ENCODE measurements at regions not wholly inside any gene's neighbourhood (a gene's known extent, or its start where the extent isn't known, plus 50 kb on each side); places are given as distances from the start of the nearest gene placed in this dataset.

GRCh38 chr6:22356362-22356940, 59.6 kb upstream of the PRL start:
- Histone ChIP-seq H3K9me3 (peaks cover 0 to 6% (median 0%) of the 10 kb centered on the region in 12 donors), H3K4me3 (no peak overlapping the region), H3K36me3 (no peaks in the 10 kb centered on the region), H3K4me1 (no peaks in the 10 kb centered on the region), H3K27me3 (no peaks in the 10 kb centered on the region), H3K27ac (no peak overlapping the region)
- no peak for TF ChIP-seq CTCF (IDR thresholded peaks at IDR 0.05)
- TF ChIP-seq POLR2A (IDR thresholded peaks at IDR 0.05) = no peak
- WGBS, 4 donors = 75 to 99% (median 90%) methylated on average over 16 to 28 of the region's 28 CpGs
- ATAC-seq (no peak), DNase-seq (no peak)
- intact Hi-C loops (cut with DNase I) = no loop called here

- H3K9me3 ChIP-seq = peaks cover 0 to 7% (median 0%) of the 10 kb centered on the region in 12 donors
- H3K36me3 ChIP-seq = no peaks in the 10 kb centered on the region
- no peak overlapping the region for H3K27ac ChIP-seq
- intact Hi-C loops (cut with DNase I) = no loop called here
- DNase-seq = no peak
- peaks cover 0 to 4% (median under 1%) of the 10 kb centered on the region in 12 donors for H3K4me1 ChIP-seq
- H3K4me3 ChIP-seq = no peak overlapping the region
- no peaks in the 10 kb centered on the region for H3K27me3 ChIP-seq
- TF ChIP-seq POLR2A (IDR thresholded peaks at IDR 0.05) (no peak), CTCF (IDR thresholded peaks at IDR 0.05) (no peak)
- ATAC-seq = no peak
Measured at GRCh38 chr6:22357724-22358189, 60.9 kb upstream of the PRL start.

GRCh38 chr6:22361576-22361975, 64.7 kb upstream of the PRL start:
- H3K27me3 ChIP-seq = no peaks in the 10 kb centered on the region
- 77 to 83% (median 79%) methylated on average over 5 of the region's 5 CpGs for WGBS, 4 donors
- ATAC-seq (no peak), DNase-seq (no peak)
- no peak overlapping the region for H3K4me3 ChIP-seq
- intact Hi-C loops (cut with DNase I) = no loop called here
- H3K36me3 ChIP-seq = no peaks in the 10 kb centered on the region
- no peak overlapping the region for H3K27ac ChIP-seq
- TF ChIP-seq POLR2A (IDR thresholded peaks at IDR 0.05) = no peak
- no peak for TF ChIP-seq CTCF (IDR thresholded peaks at IDR 0.05)
- peaks cover 0 to 19% (median 1%) of the 10 kb centered on the region in 12 donors for H3K4me1 ChIP-seq
- peaks cover 0 to 9% (median 2%) of the 10 kb centered on the region in 12 donors for H3K9me3 ChIP-seq

- intact Hi-C loops (cut with DNase I) = no loop called here
- WGBS, 4 donors = 51 to 72% (median 68%) methylated on average over 3 of the region's 3 CpGs
Measured at GRCh38 chr6:22362361-22362760, 65.5 kb upstream of the PRL start.

More at GRCh38 chr6:22362361-22362760, 65.5 kb upstream of the PRL start:
- Histone ChIP-seq H3K4me1 (peaks cover 0 to 23% (median 1%) of the 10 kb centered on the region in 12 donors), H3K27me3 (no peaks in the 10 kb centered on the region), H3K4me3 (no peak overlapping the region), H3K9me3 (peaks cover 0 to 9% (median 2%) of the 10 kb centered on the region in 12 donors), H3K27ac (no peak overlapping the region), H3K36me3 (no peaks in the 10 kb centered on the region)
- no peak for TF ChIP-seq POLR2A (IDR thresholded peaks at IDR 0.05)
- ATAC-seq (no peak), DNase-seq (no peak)
